GM12878 (cell line): ENCODE measurements at regions not wholly inside any gene's neighbourhood (a gene's known extent, or its start where the extent isn't known, plus 50 kb on each side); places are given as distances from the start of the nearest gene placed in this dataset.

ENCODE experiments used
- ATAC-seq: fragments of 200-7000 bp; cut with Tn5 transposase; 3 replicates; pipeline ENCODE4 v1.9.1; 2020; ENCODE audit warnings: mild to moderate bottlenecking, moderate library complexity
- BruUV-seq: library from RNA; stranded (reverse); fragments of 400-500 nt; replicated peaks from 2 replicates; lab custom pipeline; 2021; lab: Mats Ljungman, UMichigan
- CTCF ChIA-PET: fragments of 300-600 bp; sonication (Branson Sonifier 250); formaldehyde crosslinking; extraction: SDS; loops from one replicate; lab custom pipeline; 2021; ENCODE audit warnings: inconsistent platforms; lab: Yijun Ruan, JAX
- POLR2A ChIA-PET: fragments of 350-600 bp; formaldehyde crosslinking; extraction: SDS; loops from one replicate; lab custom pipeline; 2021; ENCODE audit warnings: inconsistent platforms; lab: Charles Lee
- RAD21 ChIA-PET: fragments of 300-600 bp; sonication (Branson Sonifier 250); formaldehyde crosslinking; loops from one replicate; lab custom pipeline; 2023; ENCODE audit warnings: antibody characterized with exemption; ENCODE audit not compliant: unreplicated experiment; lab: Charles Lee
- SMC1A ChIA-PET: fragments of 300-600 bp; sonication (Branson Sonifier 250); formaldehyde crosslinking; loops from one replicate; lab custom pipeline; 2023; ENCODE audit not compliant: unreplicated experiment, uncharacterized antibody; lab: Charles Lee
- DNase-seq: peaks from one replicate; pipeline ENCODE4 v3.0.0-alpha.2; 2011; ENCODE audit warnings: low read depth, low spot score
- FAIRE-seq: peaks from 3 replicates; lab custom pipeline; 2011; peaks lifted over from hg19 to GRCh38; lab: Jason Lieb, UNC
- H2AFZ ChIP-seq: 2 replicates; pipeline ENCODE4 v1.6.0; 2011; ENCODE audit warnings: low read depth, low read length, control low read depth; ENCODE audit not compliant: control insufficient read depth
- H3K27ac ChIP-seq: 2 replicates; pipeline ENCODE4 v1.5.1; 2011; ENCODE audit warnings: control low read depth; ENCODE audit not compliant: control insufficient read depth, insufficient read depth
- H3K27me3 ChIP-seq, 2 experiments: replicated peaks in 1 of 2; 2 replicates each; pipeline versions ENCODE4 v1.6.0 to v1.6.1; 2011; ENCODE audit warnings: low read length in 1 of 2; ENCODE audit not compliant: control insufficient read depth in 2 of 2, insufficient read depth in 2 of 2
- H3K36me3 ChIP-seq, 2 experiments: 2 replicates each; pipeline ENCODE4 v1.5.1; 2011; ENCODE audit warnings: low read length in 1 of 2; ENCODE audit not compliant: control insufficient read depth in 2 of 2, insufficient read depth in 2 of 2
- H3K4me1 ChIP-seq: 2 replicates; pipeline ENCODE4 v1.6.1; 2011; ENCODE audit warnings: mild to moderate bottlenecking, low read length, moderate library complexity, mixed read lengths; ENCODE audit not compliant: control insufficient read depth, insufficient read depth
- H3K4me2 ChIP-seq: 2 replicates; pipeline ENCODE4 v1.6.0; 2011; ENCODE audit warnings: control low read depth; ENCODE audit not compliant: control insufficient read depth, insufficient read depth
- H3K4me3 ChIP-seq: fragments of 200-600 bp; sonication (generic); 2 replicates; pipeline ENCODE4 v1.5.1; 2016
- H3K79me2 ChIP-seq: 2 replicates; pipeline ENCODE4 v1.6.0; 2011; ENCODE audit warnings: low read length; ENCODE audit not compliant: control insufficient read depth, insufficient read depth
- H3K9ac ChIP-seq: 2 replicates; pipeline ENCODE4 v1.8.0; 2011; ENCODE audit warnings: low read length, control low read depth, mixed read lengths; ENCODE audit not compliant: control insufficient read depth, insufficient read depth
- H3K9me3 ChIP-seq: replicated peaks from 3 replicates; pipeline ENCODE4 v1.5.1; 2011; ENCODE audit warnings: mild to moderate bottlenecking, low read length; ENCODE audit not compliant: control insufficient read depth, insufficient read depth
- H4K20me1 ChIP-seq: 2 replicates; pipeline ENCODE4 v1.6.0; 2011; ENCODE audit not compliant: control insufficient read depth, insufficient read depth
- MYB ChIP-seq: fragments of 150-350 bp; IDR thresholded peaks from 2 replicates; pipeline ENCODE4 v1.6.1; 2014; ENCODE audit warnings: mild to moderate bottlenecking, low read depth, low read length, borderline replicate concordance
- RAD21 ChIP-seq: IDR thresholded peaks from 2 replicates; pipeline ENCODE4 v1.6.1; 2011; ENCODE audit warnings: mild to moderate bottlenecking, low read depth, low read length, moderate library complexity; ENCODE audit not compliant: insufficient read depth
- RB1 ChIP-seq: fragments of 450-650 bp; formaldehyde crosslinking; IDR thresholded peaks from 2 replicates; pipeline ENCODE4 v1.6.1; 2017; ENCODE audit warnings: mild to moderate bottlenecking, borderline replicate concordance
- WGBS: methylation state at CpG from one replicate; pipeline ENCODE4 v1.1.6; 2016; ENCODE audit warnings: low lambda C conversion rate; ENCODE audit not compliant: insufficient replicate concordance, insufficient coverage; ENCODE audit errors: missing lambda C conversion rate; 5-methylcytosine and 5-hydroxymethylcytosine counted together
- in situ Hi-C: fragments of 300-500 bp; cut with MboI; formaldehyde crosslinking; loops from 9 replicates; pipeline ENCODE4 v1.14.3; 2018; ENCODE audit warnings: mixed read lengths
- intact Hi-C: fragments of 100-400 bp; cut with micrococcal nuclease; formaldehyde crosslinking; loops from one replicate; pipeline ENCODE4 v1.14.2; 2022; ENCODE audit not compliant: unreplicated experiment

- ATAC-seq (no peak), FAIRE-seq (no peak), DNase-seq (no peak)
- BruUV-seq: no TSS peak
- Histone ChIP-seq H3K27ac (no peak overlapping the region), H3K36me3 (no peaks in the 10 kb centered on the region), H3K4me2 (no peak overlapping the region), H2AFZ (no peak overlapping the region), H4K20me1 (no peaks in the 10 kb centered on the region), H3K27me3 (no peaks in the 10 kb centered on the region), H3K4me1 (no peaks in the 10 kb centered on the region), H3K9ac (no peak overlapping the region), H3K9me3 (no peaks in the 10 kb centered on the region), H3K4me3 (no peak overlapping the region), H3K79me2 (no peaks in the 10 kb centered on the region)
- no peak for TF ChIP-seq MYB
- CTCF ChIA-PET: no interaction called here
- in situ Hi-C loops (no loop called here), intact Hi-C loops (no loop called here)
- WGBS: 2% methylated on average over 2 of the region's 2 CpGs
- RAD21 ChIA-PET: no interaction called here
- SMC1A ChIA-PET: no interaction called here
- POLR2A ChIA-PET: no interaction called here
These were observed 579.4 kb upstream of the SEL1L start for GRCh38 chr14:82113007-82113406.

- TF ChIP-seq RB1 (no peak), RAD21 (0 out of 2 replicates have a peak, but pooled peaks have one; percentile 7)
- intact Hi-C loops: no loop called here
- Histone ChIP-seq H3K27me3 (no peaks in the 10 kb centered on the region), H3K9me3 (no peaks in the 10 kb centered on the region), H3K4me3 (no peak overlapping the region), H3K36me3 (no peaks in the 10 kb centered on the region), H4K20me1 (no peaks in the 10 kb centered on the region), H3K4me2 (no peak overlapping the region), H2AFZ (no peak overlapping the region), H3K4me1 (no peaks in the 10 kb centered on the region), H3K79me2 (no peaks in the 10 kb centered on the region), H3K27ac (no peak overlapping the region), H3K9ac (no peak overlapping the region)
- ChIA-PET SMC1A (interaction anchor here (1.0 to 1.2 kb wide), 2 partner anchors 9 to 14 kb away, joined by 3 to 4 read pairs; no protein-coding TSS in a partner anchor), RAD21 (interaction anchor here (0.6 to 1.1 kb wide), 2 partner anchors 306 to 743 kb away, joined by 3 read pairs; no protein-coding TSS in a partner anchor), CTCF (interaction anchor here (1.2 kb wide), 1 partner anchor 24 kb away, joined by 3 read pairs; no protein-coding TSS in a partner anchor), POLR2A (no interaction called here)
- BruUV-seq: no TSS peak
- DNase-seq (no peak), ATAC-seq (no peak), FAIRE-seq (no peak)
- 0% methylated on average over 1 of the region's 1 CpG for WGBS
- in situ Hi-C loops: no loop called here
These were observed 580.1 kb upstream of the SEL1L start for GRCh38 chr14:82113710-82114109.
